Gastrocnemius medialis (tissue), 4 donors: ENCODE measurements at regions not wholly inside any gene's neighbourhood (a gene's known extent, or its start where the extent isn't known, plus 50 kb on each side); places are given as distances from the start of the nearest gene placed in this dataset.
A peak's percentile ranks its signal among the peaks of the same experiment; 100 is the strongest.

Source experiments
- ATAC-seq, 2 donors: fragments of 150-250 bp; one replicate each; pipeline ENCODE4 v1.9.1; 2016
- DNase-seq, 2 donors: peaks; one replicate each; pipeline ENCODE4 v3.0.0-alpha.2; 2019
- H3K27ac ChIP-seq, 4 donors: fragments of 200-600 bp; sonication (generic); 1 replicate in 1 of 4; 2 replicates in 3 of 4; pipeline ENCODE4 v1.5.1; 2016 to 2018; ENCODE audit warnings: mild to moderate bottlenecking in 2 of 4, moderate library complexity in 1 of 4
- H3K27me3 ChIP-seq, 3 donors: fragments of 200-600 bp; sonication (generic) in 2 of 3; 1 replicate in 1 of 3; 2 replicates in 2 of 3; pipeline versions ENCODE4 v1.5.1 to v1.6.0; 2016 to 2019; ENCODE audit warnings: mild to moderate bottlenecking in 1 of 3, moderate library complexity in 1 of 3
- H3K36me3 ChIP-seq, 2 donors: fragments of 200-600 bp; sonication (generic) in 1 of 2; one replicate each; pipeline ENCODE4 v1.5.1; 2017 to 2018
- H3K4me1 ChIP-seq, 2 donors: fragments of 200-600 bp; sonication (generic) in 1 of 2; one replicate each; pipeline ENCODE4 v1.5.1; 2016 to 2017; ENCODE audit warnings: mild to moderate bottlenecking in 2 of 2
- H3K4me3 ChIP-seq, 4 donors: fragments of 200-600 bp; sonication (generic) in 3 of 4; 1 replicate in 1 of 4; 2 replicates in 3 of 4; pipeline ENCODE4 v1.5.1; 2016 to 2019; ENCODE audit warnings: mild to moderate bottlenecking in 2 of 4
- H3K9me3 ChIP-seq, 3 donors: fragments of 200-600 bp; sonication (generic) in 2 of 3; 1 replicate in 1 of 3; 2 replicates in 2 of 3; pipeline ENCODE4 v1.5.1; 2016 to 2019
- CTCF ChIP-seq, 5 experiments: fragments of 450-650 bp in 3 of 5; fragments of 200-600 bp in 2 of 5; sonication (generic) in 2 of 5; IDR thresholded peaks in 4 of 5; conservative IDR thresholded peaks in 1 of 5; 1 replicate in 4 of 5; 2 replicates in 1 of 5; pipeline ENCODE4 v1.5.1; 2016 to 2019; ENCODE audit warnings: antibody characterized with exemption in 5 of 5, mild to moderate bottlenecking in 3 of 5, moderate library complexity in 3 of 5
- POLR2A ChIP-seq, 2 donors: fragments of 450-650 bp; IDR thresholded peaks; one replicate each; pipeline ENCODE4 v1.6.1; 2017; ENCODE audit warnings: antibody characterized with exemption in 2 of 2, mild to moderate bottlenecking in 2 of 2, moderate library complexity in 2 of 2
- in situ Hi-C, 4 donors: fragments of 200-750 bp; cut with MboI; loops; one replicate each; pipeline versions ENCODE4 v1.15.0 to v1.8.0; 2017; ENCODE audit warnings: low sequenced_read_pairs in 4 of 4
- intact Hi-C: fragments of 100-400 bp; cut with DNase I; formaldehyde crosslinking; loops from one replicate; pipeline ENCODE4 v1.15.1; 2023; ENCODE audit warnings: low total_unique reads

DNA sequence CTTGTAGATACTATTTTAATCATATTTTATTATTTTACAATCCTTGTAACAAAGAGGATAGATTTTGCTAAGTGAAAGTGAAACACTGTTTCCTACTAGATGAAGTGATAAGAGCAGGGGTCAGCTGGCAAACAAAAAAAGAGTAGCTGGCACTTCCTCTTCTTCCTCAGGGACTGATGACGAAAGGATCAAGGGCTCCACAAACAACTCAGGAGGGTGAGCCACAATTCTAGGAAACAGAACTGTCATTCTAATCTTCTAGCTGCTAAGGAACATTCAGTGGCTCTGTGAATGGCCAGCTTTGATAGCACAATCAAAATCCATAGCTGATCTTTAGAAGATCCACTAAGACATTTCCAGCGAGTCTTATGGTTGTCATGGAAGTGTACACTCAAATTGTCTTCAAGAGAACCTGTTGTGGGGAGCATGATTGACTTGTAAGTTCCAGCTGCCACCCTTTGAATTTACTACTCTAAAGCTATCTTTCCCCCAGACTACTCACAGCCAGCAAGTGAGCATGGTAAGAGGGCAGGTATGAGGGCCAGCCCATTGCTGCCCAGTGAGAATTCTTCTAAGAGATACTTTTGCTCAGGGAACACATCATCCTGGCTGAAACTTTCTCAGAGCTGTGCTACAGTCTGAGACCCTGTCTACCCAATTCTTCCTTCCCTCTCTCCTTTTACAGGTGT lies 275.7 kb upstream of the RASGEF1B start:
- no peak for TF ChIP-seq CTCF (IDR thresholded peaks at IDR 0.05 in 4 of 5, conservative IDR thresholded peaks at IDR 0.05 in 1 of 5)
- no peak for TF ChIP-seq POLR2A (IDR thresholded peaks at IDR 0.05)
- Histone ChIP-seq H3K27ac (no peak overlapping the region), H3K27me3 (no peaks in the 10 kb centered on the region), H3K4me3 (no peak overlapping the region), H3K9me3 (no peaks in the 10 kb centered on the region), H3K4me1 (no peaks in the 10 kb centered on the region), H3K36me3 (no peaks in the 10 kb centered on the region)
- intact Hi-C loops (no loop called here), in situ Hi-C loops (no loop called here)
- ATAC-seq, result peak in 1 of 2 donors; percentile 62
- DNase-seq, result no peak

GRCh38 chr4:81746773-81747172 lies 275.1 kb upstream of the RASGEF1B start:
- H3K4me3 ChIP-seq, result no peak overlapping the region
- DNase-seq, result no peak
- H3K27ac ChIP-seq, result no peak overlapping the region
- no peaks in the 10 kb centered on the region for H3K36me3 ChIP-seq
- no peaks in the 10 kb centered on the region for H3K9me3 ChIP-seq
- in situ Hi-C loops (no loop called here), intact Hi-C loops (no loop called here)
- TF ChIP-seq POLR2A (IDR thresholded peaks at IDR 0.05) (no peak), CTCF (IDR thresholded peaks at IDR 0.05 in 4 of 5, conservative IDR thresholded peaks at IDR 0.05 in 1 of 5) (no peak)
- H3K4me1 ChIP-seq, result no peaks in the 10 kb centered on the region
- ATAC-seq, result no peak
- no peaks in the 10 kb centered on the region for H3K27me3 ChIP-seq

DNA sequence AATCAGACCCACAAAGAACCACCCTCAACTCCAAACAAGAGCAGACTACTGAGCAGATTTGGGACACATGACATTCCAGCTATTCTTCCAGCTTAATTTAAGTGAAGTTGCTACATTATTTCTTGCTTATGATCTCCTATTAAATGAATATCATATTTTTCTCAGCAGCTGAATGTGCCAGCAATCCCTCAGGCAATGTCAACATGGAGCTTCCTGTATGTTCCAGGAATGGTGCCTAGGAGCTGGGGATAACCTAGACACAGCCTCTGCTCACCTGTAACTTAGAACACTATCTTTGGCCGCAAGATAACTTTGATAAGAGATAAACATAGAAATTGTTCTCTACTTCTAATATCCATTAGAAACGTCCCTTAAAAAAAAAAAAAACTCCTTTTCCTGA lies 274.4 kb upstream of the RASGEF1B start:
- no peak overlapping the region for H3K27ac ChIP-seq
- DNase-seq (no peak), ATAC-seq (no peak)
- no peaks in the 10 kb centered on the region for H3K27me3 ChIP-seq
- no peak overlapping the region for H3K4me3 ChIP-seq
- in situ Hi-C loops, result no loop called here
- H3K9me3 ChIP-seq, result no peaks in the 10 kb centered on the region
- intact Hi-C loops, result no loop called here
- no peaks in the 10 kb centered on the region for H3K36me3 ChIP-seq
- H3K4me1 ChIP-seq, result no peaks in the 10 kb centered on the region
- TF ChIP-seq POLR2A (IDR thresholded peaks at IDR 0.05) (no peak), CTCF (IDR thresholded peaks at IDR 0.05 in 4 of 5, conservative IDR thresholded peaks at IDR 0.05 in 1 of 5) (no peak)

- intact Hi-C loops, result no loop called here
- no peak for DNase-seq
- H3K4me3 ChIP-seq, result no peak overlapping the region
- H3K9me3 ChIP-seq, result no peaks in the 10 kb centered on the region
- in situ Hi-C loops, result no loop called here
- no peak for ATAC-seq
- TF ChIP-seq POLR2A (IDR thresholded peaks at IDR 0.05) (no peak), CTCF (IDR thresholded peaks at IDR 0.05 in 4 of 5, conservative IDR thresholded peaks at IDR 0.05 in 1 of 5) (no peak)
- H3K36me3 ChIP-seq, result no peaks in the 10 kb centered on the region
- H3K27ac ChIP-seq, result no peak overlapping the region
- H3K27me3 ChIP-seq, result no peaks in the 10 kb centered on the region
- H3K4me1 ChIP-seq, result no peaks in the 10 kb centered on the region
Observed at GRCh38 chr4:81745050-81745449, 273.3 kb upstream of the RASGEF1B start.
